GM19239 (cell line): ENCODE measurements at regions not wholly inside any gene's neighbourhood (a gene's known extent, or its start where the extent isn't known, plus 50 kb on each side); places are given as distances from the start of the nearest gene placed in this dataset.
"Not testable (repeated sequence)": the region's sequence is repeated elsewhere in the genome, so short reads cannot be mapped to it uniquely, and the experiment has no call there.

Experiments used
- DNase-seq: peaks from one replicate; pipeline ENCODE4 v3.0.0; 2011; ENCODE audit warnings: low spot score; ENCODE audit not compliant: insufficient read length
- FAIRE-seq: peaks from 2 replicates; lab custom pipeline; 2011; peaks lifted over from hg19 to GRCh38; lab: Jason Lieb, UNC

DNA sequence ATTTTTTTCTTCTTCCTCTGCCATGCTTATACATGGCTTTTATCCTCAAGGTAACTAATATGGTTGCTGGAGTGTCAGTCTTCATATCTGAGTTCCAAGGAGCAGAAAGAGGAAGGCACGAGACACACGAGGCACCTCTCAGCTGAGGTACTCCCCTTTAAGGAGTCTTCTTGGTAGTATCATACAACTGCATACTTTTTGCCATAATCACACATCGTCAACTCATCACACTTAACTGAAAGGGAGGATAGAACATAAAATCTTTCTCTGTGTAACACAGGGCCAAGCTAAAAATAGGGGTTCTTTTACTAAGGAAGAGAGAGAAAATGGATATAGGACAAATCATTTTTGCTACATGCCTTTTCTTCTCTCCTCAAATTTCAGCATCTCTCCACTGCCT, 104.2 kb downstream of the OXSM start:
- no peak for FAIRE-seq
- no peak for DNase-seq

DNA sequence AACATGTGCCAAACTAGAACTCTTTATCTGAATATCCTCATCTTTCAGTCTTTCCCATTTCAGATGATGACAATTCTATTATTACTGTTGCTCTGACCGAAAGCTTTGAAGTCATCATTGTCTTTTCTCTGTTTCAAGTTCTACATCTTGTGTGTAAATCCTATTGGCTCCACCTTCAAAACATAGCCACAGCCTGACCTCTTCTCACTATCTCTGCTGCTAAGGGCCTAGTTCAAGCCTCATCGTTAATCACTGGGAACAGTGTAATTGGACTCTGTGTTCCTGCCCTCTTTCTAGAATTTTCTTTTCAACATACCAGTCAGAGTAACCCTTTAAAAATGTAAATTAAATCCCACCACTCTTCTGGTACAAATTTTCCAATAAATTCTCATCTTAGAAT, 105.1 kb downstream of the OXSM start:
- no peak for DNase-seq
- no peak for FAIRE-seq

DNA sequence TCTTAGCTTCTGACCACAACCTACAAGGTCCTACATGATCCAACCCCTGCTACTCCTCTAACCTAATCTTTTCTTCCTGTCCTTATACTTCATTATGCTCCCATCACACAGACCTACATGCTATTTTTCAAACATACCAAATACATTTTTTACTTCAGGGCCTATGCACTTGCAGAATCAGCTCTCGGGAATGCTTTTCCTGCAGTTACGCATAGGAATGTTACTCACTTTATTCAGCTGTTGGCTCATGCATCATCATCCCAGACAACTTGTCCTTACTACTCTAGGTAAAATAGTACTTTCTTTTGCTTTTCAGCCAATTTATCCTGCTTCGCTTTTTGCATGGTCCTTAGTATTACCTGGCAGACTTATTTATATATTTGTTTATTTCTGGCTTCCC, 105.6 kb downstream of the OXSM start:
- DNase-seq (no peak), FAIRE-seq (no peak)

DNA sequence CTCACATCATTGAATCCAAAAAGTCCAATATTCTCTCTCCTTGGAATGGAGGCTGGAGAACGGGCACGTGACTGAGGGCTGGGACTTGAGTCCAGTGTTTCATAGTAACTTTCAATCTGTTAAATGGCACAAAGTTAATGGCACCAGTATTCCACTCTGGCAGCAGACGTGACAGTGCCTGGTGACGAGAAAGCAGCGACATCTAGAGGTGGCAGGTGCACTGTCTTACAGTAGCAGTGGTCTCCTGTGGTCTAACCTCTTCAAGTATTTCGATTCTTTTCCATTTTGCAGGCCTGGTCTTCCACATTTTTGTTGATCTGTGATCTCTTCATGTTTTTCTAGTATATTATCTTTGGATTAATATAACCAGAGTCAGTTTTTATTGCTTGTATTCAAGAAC, 107.1 kb downstream of the OXSM start:
- peak; percentile 17 for DNase-seq

DNA sequence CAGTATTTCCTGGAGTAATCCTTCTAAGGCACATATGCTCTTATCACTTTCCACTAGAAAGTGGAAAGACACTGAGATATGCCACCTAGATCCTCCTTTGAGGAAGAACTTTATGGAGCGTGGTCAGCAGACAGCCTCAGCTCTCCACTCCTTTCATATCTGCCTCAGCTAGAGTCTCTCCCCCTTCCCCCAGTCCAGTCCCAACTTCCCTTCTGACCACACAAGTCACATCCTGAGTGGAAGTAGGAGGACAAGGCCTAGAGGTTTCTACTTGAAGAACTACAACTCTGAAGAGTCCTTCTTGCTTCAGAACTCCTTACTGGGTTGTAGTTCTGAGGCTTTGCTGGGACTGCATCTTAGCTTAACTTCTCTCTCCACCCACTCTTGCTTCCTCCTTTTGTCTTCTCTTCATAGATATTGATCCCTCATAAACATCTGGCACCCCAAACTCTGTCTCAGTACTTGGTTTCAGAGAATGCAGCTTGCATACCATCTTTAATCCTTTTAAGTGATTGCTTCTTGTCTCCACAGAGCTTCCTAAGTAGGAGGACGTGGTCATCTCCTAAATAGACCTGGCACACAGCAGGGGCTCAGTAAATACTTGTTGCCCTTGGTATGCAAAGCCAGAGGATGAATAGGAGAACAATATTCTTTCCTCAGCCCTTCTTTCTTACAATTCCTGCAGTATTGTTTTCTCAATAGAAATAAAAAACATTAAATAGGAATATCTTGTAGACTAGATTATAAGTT, 109.6 kb downstream of the OXSM start:
- FAIRE-seq (no peak), DNase-seq (no peak)

More for the DNA sequence above, 107.1 kb downstream of the OXSM start:
- peak; percentile 67 for FAIRE-seq

DNA sequence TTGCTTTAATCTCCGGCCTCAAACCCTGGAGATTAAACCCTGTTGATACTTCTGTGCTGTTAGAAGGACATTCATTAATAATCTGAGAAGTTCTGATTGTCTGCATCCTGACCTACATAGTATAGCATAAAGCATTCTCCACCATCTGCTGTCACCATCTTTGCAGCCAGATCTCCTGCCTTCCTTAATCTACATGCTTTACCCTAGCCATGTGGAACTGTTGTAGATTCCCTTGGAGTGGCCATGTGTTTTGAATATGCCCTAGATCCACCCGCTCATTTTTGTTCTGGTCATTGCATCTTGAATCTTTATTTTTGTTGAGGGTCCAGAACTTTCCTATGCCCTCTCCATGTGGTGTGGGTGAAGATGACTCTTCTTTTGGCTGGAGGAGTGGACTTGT, 110.3 kb downstream of the OXSM start:
- FAIRE-seq: no peak

DNA sequence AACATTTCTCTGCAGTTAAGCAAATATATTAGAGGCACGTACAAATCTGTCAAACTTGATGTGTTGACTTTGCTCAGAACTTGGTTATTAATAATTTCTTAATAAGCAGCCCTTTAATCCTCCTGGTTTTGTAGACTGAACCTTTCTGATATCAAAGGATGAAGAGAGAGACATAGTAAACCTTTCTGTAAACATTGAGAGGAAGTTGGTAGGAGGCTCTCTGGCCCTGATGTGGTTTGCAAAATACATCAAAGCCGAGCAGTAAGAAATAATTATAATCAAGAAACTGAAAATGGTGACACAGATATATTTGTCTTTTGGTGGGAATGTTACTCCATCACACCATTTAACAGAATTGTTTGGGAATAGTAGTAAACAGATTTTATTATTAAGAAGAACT, 111.9 kb downstream of the OXSM start:
- no peak for FAIRE-seq
- DNase-seq: no peak

More for the DNA sequence above, 110.3 kb downstream of the OXSM start:
- DNase-seq: no peak

DNA sequence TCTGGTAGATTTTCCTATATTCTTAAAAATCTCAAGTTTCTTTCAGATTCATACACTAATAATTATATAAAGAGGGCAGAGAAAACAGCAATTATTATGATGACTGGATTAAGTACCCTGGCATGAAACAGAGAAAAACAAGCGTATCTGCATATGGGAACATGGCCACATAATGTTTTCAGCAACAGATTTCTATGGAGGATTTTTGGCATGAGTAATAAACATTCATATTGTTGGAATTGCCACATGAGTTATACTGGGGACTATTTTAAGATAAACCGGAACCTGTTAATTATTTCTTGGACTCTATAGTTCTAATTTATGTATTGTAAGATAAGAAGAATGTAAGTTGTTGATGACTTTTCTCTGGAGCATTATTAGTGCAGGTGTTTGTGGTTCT, 112.7 kb downstream of the OXSM start:
- DNase-seq (no peak), FAIRE-seq (no peak)

DNA sequence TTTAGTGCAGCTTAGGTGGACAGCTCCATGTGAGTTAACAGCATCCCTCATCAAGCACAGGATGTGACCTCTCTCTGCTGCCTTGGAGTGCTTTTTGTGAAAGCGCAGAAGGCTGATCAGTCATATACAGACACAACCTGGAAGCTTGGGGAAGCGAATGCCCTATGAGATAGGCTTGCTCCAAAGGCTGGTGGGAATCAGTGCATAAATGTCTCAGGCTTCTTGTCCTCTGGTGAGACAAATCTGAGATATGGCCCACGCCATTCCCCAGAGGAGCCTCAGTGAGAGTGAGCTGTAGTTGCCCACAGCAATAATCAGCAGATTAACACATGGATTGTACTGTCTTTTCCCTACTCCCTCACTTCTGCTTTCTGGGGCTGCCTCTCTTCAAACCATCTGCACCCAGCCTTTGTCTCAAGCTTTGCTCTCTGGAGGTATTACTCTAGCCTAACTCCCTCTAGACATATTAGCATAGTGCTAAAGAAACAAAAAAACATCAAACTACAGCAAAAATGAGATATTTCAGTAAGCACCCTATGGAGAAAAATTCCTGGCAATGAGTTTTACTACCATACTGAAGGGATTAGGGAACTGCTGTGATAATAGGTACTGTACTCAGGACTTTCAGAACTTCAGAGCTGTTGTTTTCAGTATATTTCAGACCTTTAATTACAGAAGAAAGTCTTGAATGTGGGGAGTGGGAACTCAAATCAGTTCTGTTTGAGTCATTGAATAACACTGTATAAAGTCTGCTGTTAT, 113.7 kb downstream of the OXSM start:
- DNase-seq: no peak
- FAIRE-seq: no peak

DNA sequence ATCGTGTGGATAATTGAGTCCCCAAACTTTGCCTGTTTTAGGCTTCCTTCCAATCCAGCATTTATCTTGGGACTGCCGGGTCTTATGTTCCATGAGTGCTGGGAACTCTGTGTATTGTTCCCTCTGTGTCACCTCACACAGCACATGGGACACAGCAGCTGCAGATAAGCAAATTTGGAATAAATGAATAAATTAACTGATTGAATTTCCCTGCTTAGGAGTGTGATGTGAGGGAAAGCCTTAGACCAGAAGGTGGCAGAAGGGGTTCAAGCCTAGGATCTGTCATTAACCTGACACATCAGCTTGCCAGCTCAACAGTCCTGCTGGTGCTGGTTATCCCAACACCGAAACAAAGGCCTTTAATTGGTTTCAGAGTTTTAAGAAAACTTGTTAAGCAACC, 114.3 kb downstream of the OXSM start:
- no peak for FAIRE-seq
- DNase-seq: no peak

DNA sequence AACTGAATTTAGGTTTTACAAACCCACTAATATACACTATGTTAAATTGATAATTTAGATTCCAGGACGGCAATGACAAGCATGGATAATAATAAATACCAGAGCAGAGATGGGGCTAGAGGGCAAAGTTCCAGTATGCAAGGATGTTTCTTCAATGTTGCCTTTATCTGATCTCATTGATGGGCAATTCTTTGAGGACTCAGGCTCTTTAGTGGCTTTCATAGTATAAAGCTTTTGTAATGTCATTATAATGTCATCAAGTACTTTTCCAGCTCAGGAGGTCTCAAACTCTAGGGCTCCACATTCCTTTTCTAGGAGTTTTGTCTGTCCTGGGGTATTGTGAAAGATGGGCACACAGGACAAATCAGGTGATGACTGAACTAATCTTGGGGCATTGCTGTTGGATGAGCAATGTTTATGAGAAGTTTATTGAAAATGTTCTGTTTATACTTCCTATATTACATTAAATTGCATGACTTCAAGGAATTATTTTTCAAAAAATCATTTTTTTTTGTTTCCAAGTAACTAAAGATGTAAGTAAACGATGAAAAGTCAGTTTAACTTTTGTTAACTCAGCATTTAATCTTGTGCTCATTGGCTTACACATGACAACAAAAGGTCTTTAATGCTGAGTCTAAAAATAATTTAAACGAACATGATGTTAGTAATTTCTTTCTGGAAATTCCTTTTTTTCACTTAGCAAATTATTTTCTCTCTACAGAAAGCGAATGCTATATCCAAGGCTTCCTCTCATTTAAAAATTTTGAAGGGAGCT, 116.4 kb downstream of the OXSM start:
- DNase-seq (no peak), FAIRE-seq (no peak)

DNA sequence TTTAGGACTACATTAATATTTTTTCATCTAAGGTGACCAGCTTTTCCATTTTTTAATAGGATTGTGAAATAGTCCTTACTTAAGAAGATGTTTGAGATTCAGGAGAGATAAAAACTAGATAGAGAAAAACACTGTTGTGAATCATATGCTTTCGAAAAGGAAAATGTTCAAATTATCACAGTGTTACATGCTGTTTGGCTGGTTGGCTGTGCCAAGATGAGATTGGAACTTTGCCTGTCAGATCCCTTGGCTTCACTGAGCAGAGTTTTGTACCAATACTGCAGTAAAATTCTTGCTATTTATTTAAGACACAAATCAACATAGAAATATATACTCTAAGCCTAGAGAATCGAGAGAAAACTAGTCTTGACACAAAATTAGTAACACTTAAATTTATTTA, 117.2 kb downstream of the OXSM start:
- FAIRE-seq (no peak), DNase-seq (no peak)

DNA sequence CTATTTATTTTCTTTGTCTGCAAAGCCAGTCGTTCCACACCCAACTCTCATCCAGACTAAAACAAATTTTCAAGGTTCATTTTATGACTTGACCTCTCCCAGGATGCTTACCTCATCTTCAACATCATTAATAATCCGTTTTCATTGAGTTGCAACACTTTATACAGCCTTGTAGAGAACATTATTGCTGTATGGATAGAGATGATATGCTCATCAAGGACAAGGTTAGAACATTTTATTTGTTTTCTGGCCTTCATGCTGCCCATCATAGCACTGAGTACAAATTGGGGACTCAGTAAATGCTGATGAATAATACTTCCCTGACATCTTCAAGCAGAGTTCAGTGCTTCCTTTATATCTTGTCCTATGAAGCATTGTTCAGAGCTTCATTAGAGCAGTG, 120.2 kb downstream of the OXSM start:
- no peak for FAIRE-seq

DNA sequence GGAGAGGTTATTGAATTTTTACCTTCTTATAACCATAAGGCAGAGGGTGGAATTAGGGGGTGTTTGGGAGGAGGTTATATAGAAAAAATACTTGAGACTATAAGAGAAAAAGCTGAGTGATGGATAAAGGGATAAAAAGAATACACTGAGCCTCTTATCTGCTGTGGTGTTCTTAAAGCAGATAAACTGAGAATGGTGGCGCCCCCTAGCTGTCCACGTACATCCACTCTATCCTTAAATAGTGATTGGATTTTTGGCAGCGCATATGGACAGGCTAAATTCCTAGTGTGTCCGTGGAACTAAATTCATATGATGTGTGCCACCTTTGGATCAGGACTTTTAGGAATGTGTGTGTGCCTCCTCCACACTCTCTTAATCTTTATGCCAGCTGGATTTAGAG, 121.1 kb downstream of the OXSM start:
- FAIRE-seq: peak; percentile 54
- DNase-seq: no peak

More for the DNA sequence above, 120.2 kb downstream of the OXSM start:
- no peak for DNase-seq

DNA sequence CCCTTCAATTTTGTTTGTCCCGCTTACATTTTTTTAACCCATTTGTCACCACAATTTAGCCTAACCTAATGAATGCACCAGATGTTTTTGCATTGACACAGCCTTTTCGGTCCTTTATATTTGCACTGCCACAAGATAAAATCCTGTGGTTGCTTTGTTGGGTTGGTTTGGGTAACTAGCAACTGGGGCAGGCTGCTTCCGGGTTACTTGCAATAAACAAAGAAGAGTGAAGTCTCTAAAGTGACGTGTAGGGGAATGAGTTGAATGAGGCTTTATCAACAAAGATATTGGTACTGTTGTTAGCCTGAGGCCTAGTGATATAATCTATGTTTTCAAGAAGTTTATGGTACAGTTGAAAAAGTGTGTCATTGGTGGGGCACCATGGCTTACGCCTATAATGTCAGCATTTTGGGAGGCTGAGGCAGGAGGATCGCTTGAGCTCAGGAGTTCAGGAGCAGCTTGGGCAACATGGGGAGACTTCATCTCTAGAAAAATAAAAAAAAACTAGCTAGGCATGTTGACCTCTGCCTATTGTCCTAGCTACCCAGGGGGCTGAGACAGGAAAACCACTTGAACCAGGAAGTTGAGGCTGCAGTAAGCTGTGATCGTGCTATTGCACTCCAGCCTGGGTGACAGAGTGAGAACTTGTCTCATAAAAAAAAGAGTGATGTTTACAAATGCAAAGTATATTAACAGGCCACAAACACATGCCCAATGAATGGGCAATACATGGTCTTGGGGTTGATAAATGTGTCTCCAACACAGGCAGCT, 121.8 kb downstream of the OXSM start:
- no peak for DNase-seq

DNA sequence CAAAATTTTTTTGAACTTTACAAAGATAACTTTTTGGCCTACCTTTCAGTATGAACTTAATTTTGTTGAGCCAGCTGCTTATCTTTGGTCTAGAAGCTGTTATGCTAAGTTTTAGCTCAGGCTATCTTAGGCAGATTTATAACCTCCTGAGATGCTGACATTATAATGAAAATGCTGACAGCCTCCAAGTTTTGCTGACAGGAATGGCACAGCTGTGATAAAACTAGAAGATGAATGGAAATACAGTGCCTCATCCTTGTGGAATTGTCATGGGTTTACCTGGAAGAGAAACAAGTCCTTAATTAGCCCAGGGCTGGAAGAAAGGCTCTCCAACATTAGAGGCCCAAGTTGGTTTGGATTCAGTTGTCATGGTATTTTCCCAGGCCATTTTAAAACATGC, 123.3 kb downstream of the OXSM start:
- FAIRE-seq (no peak), DNase-seq (no peak)

More for the DNA sequence above, 121.8 kb downstream of the OXSM start:
- no peak for FAIRE-seq

DNA sequence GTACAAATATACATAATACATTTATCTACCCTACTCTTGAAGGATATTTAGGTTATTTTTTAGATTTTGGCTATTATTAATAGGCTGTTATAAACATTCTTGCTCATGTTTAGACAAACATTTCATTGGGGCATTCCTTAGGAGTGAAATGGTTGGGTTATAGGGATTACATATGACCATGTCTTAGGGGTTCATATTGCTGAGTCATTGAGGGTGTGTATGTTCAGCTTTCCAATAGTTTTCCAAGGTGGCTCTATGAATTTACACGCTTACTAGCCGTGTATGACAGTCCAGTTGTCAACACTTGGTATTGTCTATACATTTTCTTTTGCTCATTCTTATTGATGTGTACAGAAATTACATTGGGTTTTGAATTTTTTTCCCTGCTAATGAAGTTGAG, 125.8 kb downstream of the OXSM start:
- DNase-seq: no peak
- FAIRE-seq: no peak

DNA sequence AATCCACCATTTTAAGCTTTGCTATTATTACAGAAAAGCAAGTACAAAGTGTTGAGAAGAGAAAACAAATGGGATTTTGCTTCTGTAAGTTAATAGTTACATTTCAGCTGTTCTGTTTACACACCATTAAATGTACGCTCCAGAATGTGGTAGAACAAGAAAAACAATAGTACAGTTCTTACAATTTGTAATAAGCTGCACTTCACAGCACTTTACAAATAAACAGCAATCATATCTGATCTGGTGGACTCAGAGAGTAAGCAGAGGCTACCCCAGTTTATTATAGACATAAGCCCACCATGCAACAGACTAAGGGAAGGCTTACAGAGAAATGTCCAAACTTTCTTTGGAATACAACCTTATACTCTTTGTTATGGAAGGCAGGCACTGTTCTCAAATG, 126.4 kb downstream of the OXSM start:
- FAIRE-seq (no peak), DNase-seq (no peak)

DNA sequence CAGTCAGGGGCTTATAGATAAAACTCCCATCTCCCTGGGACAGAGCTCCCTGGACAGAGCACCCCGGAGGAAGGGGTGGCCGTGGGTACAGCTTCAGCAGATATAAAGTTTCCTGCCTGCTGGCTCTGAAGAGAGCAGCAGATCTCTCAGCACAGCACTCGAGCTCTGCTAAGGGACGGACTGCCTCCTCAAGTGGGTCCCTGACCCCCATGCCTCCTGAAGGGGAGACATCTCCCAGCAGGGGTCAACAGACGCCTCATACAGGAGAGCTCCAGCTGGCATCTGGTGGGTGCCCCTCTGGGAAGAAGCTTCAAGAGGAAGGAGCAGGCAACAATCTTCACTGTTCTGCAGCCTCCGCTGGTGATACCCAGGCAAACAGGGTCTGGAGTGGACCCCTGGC, 142.1 kb downstream of the OXSM start:
- not testable (repeated sequence) for DNase-seq, FAIRE-seq
